SK-N-SH (cell line): ENCODE measurements at regions not wholly inside any gene's neighbourhood (a gene's known extent, or its start where the extent isn't known, plus 50 kb on each side); places are given as distances from the start of the nearest gene placed in this dataset.
"Not testable (repeated sequence)": the region's sequence is repeated elsewhere in the genome, so short reads cannot be mapped to it uniquely, and the experiment has no call there.

Experiments used
- CTCF ChIP-seq: fragments of 200-600 bp; sonication (generic); IDR thresholded peaks from 2 replicates; pipeline ENCODE4 v1.6.1; 2017; ENCODE audit warnings: antibody characterized with exemption, mild to moderate bottlenecking, moderate library complexity
- EP300 ChIP-seq, 2 experiments: IDR thresholded peaks; 2 replicates each; pipeline versions ENCODE4 v1.4.0 to v1.6.1; 2012; ENCODE audit warnings: borderline replicate concordance in 1 of 2, low read depth in 1 of 2, low read length in 1 of 2
- RCOR1 ChIP-seq: fragments of 150-350 bp; IDR thresholded peaks from 2 replicates; pipeline ENCODE4 v1.6.1; 2017; ENCODE audit warnings: antibody characterized with exemption, low read length
- RFX5 ChIP-seq: IDR thresholded peaks from 2 replicates; pipeline ENCODE4 v1.6.1; 2012; ENCODE audit warnings: mild to moderate bottlenecking, improper control_type of control experiment, low read length
- TEAD4 ChIP-seq: IDR thresholded peaks from 2 replicates; pipeline ENCODE4 v1.4.0; 2012; ENCODE audit warnings: mild to moderate bottlenecking, borderline replicate concordance; ENCODE audit not compliant: insufficient read depth

- not testable (repeated sequence) for TF ChIP-seq CTCF; EP300 (IDR thresholded peaks at IDR 0.05; ENCODE audit: borderline replicate concordance in 1 of 2, low read depth in 1 of 2, low read length in 1 of 2); TEAD4; RFX5; RCOR1
Observed at GRCh38 chrX:144197057-144197456, 313.2 kb downstream of the UBE2NL start.
